B cell (primary cell): ENCODE measurements at regions not wholly inside any gene's neighbourhood (a gene's known extent, or its start where the extent isn't known, plus 50 kb on each side); places are given as distances from the start of the nearest gene placed in this dataset.

Source experiments
- ATAC-seq: fragments of 200-7000 bp; cut with Tn5 transposase; one replicate; pipeline ENCODE4 v1.10.0; 2021; ENCODE audit warnings: low read depth, mild to moderate bottlenecking, moderate number of reproducible peaks, moderate library complexity
- CTCF ChIA-PET: fragments of 350-600 bp; sonication (Branson Sonifier 250); formaldehyde crosslinking; loops from one replicate; lab custom pipeline; 2021; ENCODE audit warnings: antibody characterized with exemption, inconsistent platforms; lab: Charles Lee
- POLR2A ChIA-PET: fragments of 350-600 bp; sonication (Branson Sonifier 250); formaldehyde crosslinking; loops from one replicate; lab custom pipeline; 2021; ENCODE audit warnings: antibody characterized with exemption; lab: Charles Lee
- DNase-seq: peaks from one replicate; pipeline ENCODE4 v3.0.0; 2013
- H2AFZ ChIP-seq: 2 replicates; pipeline ENCODE4 v1.6.1; 2012; ENCODE audit warnings: mild to moderate bottlenecking, low read depth, low read length; ENCODE audit not compliant: insufficient read depth, poor library complexity, severe bottlenecking
- H3K27ac ChIP-seq, 2 donors: 1 replicate in 1 of 2; 2 replicates in 1 of 2; pipeline ENCODE4 v1.5.1; 2012 to 2013; ENCODE audit warnings: low read length in 2 of 2, mild to moderate bottlenecking in 2 of 2, moderate library complexity in 1 of 2
- H3K27me3 ChIP-seq, 4 experiments: fragments of 200-600 bp in 1 of 4; sonication (generic) in 1 of 4; replicated peaks in 1 of 4; 1 replicate in 2 of 4; 2 replicates in 2 of 4; pipeline versions ENCODE4 v1.6.1 to v1.7.0; 2013 to 2016; ENCODE audit warnings: low read length in 3 of 4, mild to moderate bottlenecking in 2 of 4, mixed read lengths in 1 of 4, moderate library complexity in 1 of 4; ENCODE audit not compliant: insufficient read depth in 4 of 4, control insufficient read depth in 3 of 4; ENCODE audit errors: control extremely low read depth in 1 of 4
- H3K36me3 ChIP-seq, 2 experiments: replicated peaks in 1 of 2; 1 replicate in 1 of 2; 2 replicates in 1 of 2; pipeline versions ENCODE4 v1.6.1 to v1.7.1; 2013; ENCODE audit warnings: low read length in 1 of 2; ENCODE audit not compliant: insufficient read depth in 2 of 2, control insufficient read depth in 1 of 2; ENCODE audit errors: control extremely low read depth in 1 of 2, extremely low read depth in 1 of 2
- H3K4me1 ChIP-seq, 2 donors: fragments of 200-600 bp in 1 of 2; sonication (generic) in 1 of 2; 1 replicate in 1 of 2; 2 replicates in 1 of 2; pipeline versions ENCODE4 v1.5.1 to v1.6.1; 2013 to 2017; ENCODE audit warnings: low read length in 2 of 2; ENCODE audit not compliant: control insufficient read depth in 2 of 2, insufficient read depth in 2 of 2
- H3K4me2 ChIP-seq: replicated peaks from 2 replicates; pipeline ENCODE3; 2012; ENCODE audit warnings: mild to moderate bottlenecking, low read depth, low read length; ENCODE audit not compliant: poor library complexity, severe bottlenecking
- H3K4me3 ChIP-seq, 5 experiments: fragments of 200-600 bp in 1 of 5; sonication (generic) in 1 of 5; 1 replicate in 3 of 5; 2 replicates in 2 of 5; pipeline versions ENCODE4 v1.5.1 to v1.7.0; 2011 to 2016; ENCODE audit warnings: low read length in 4 of 5, mild to moderate bottlenecking in 4 of 5, low read depth in 2 of 5, control low read depth in 1 of 5, moderate library complexity in 1 of 5; ENCODE audit not compliant: insufficient read depth in 1 of 5; ENCODE audit errors: control extremely low read depth in 1 of 5, extremely low read depth in 1 of 5
- H3K79me2 ChIP-seq: fragments of 200-600 bp; sonication (generic); one replicate; pipeline ENCODE4 v1.6.0; 2016; ENCODE audit warnings: low read length; ENCODE audit not compliant: control insufficient read depth, insufficient read depth
- H3K9ac ChIP-seq: fragments of 200-600 bp; sonication (generic); 2 replicates; pipeline ENCODE4 v1.6.1; 2017; ENCODE audit warnings: mild to moderate bottlenecking, low read length, moderate library complexity
- H3K9me3 ChIP-seq, 3 donors: one replicate each; pipeline versions ENCODE4 v1.6.1 to v1.7.1; 2013; ENCODE audit warnings: low read length in 2 of 3; ENCODE audit not compliant: control insufficient read depth in 2 of 3, insufficient read depth in 1 of 3; ENCODE audit errors: control extremely low read depth in 1 of 3
- H4K20me1 ChIP-seq: 2 replicates; pipeline ENCODE4 v1.6.0; 2012; ENCODE audit warnings: mild to moderate bottlenecking, low read length; ENCODE audit not compliant: insufficient read depth, control insufficient read depth, poor library complexity, severe bottlenecking
- H3K27ac Mint-ChIP-seq: one replicate; pipeline ENCODE4 v1.8.0; 2021; ENCODE audit warnings: mixed read lengths
- H3K27me3 Mint-ChIP-seq: one replicate; pipeline ENCODE4 v1.8.0; 2021; ENCODE audit warnings: mixed read lengths
- H3K4me1 Mint-ChIP-seq: one replicate; pipeline ENCODE4 v1.8.0; 2021; ENCODE audit warnings: mixed read lengths
- H3K4me3 Mint-ChIP-seq: one replicate; pipeline ENCODE4 v1.8.0; 2021; ENCODE audit warnings: mixed read lengths
- H3K9me3 Mint-ChIP-seq: one replicate; pipeline ENCODE4 v1.8.0; 2022; ENCODE audit warnings: mixed read lengths; ENCODE audit not compliant: insufficient read depth
- CTCF ChIP-seq: fragments of 200-600 bp; IDR thresholded peaks from one replicate; pipeline ENCODE4 v1.8.0; 2022; ENCODE audit warnings: antibody characterized with exemption, mild to moderate bottlenecking
- EZH2 ChIP-seq: IDR thresholded peaks from 2 replicates; pipeline ENCODE4 v1.6.1; 2012; ENCODE audit warnings: borderline replicate concordance, low read depth, mild to moderate bottlenecking, moderate library complexity, low read length; ENCODE audit not compliant: insufficient read depth, poor library complexity, severe bottlenecking
- WGBS: methylation state at CpG from one replicate; pipeline ENCODE4 v1.1.5; 2013; ENCODE audit warnings: missing lambda C conversion rate; ENCODE audit not compliant: insufficient coverage; 5-methylcytosine and 5-hydroxymethylcytosine counted together
- intact Hi-C: fragments of 100-400 bp; cut with micrococcal nuclease; formaldehyde crosslinking; loops from one replicate; pipeline ENCODE4 v1.10.0; 2022

DNA sequence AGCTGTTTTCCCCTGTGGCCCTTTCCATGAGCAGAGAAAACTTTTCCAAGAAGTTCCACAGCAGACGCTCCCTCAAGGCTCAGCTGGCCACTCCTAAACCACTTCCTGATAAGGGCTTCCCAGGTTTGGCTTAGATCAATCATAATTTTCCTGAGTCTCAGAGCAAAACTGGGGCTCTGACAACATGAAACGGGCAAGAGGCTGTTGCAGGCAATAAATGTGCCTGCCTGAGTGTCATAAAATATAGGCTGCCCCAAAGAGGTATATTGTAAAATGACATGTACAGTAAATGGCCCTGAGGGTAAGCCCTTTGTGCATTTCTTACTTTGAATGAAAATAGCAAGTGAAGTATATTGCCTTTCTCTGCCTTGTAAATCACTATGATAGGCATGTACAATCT is 105.6 kb upstream of the UXS1 start:
- no peak overlapping the region for H3K4me3 Mint-ChIP-seq
- intact Hi-C loops = no loop called here
- Histone ChIP-seq H3K9ac (no peak overlapping the region), H3K4me2 (no peak overlapping the region), H2AFZ (no peak overlapping the region), H3K4me3 (no peak overlapping the region), H4K20me1 (no peaks in the 10 kb centered on the region), H3K36me3 (no peaks in the 10 kb centered on the region), H3K79me2 (no peaks in the 10 kb centered on the region), H3K27me3 (peaks cover 0 to 3% (median 0%) of the 10 kb centered on the region in 4 experiments), H3K4me1 (no peaks in the 10 kb centered on the region), H3K27ac (no peak overlapping the region), H3K9me3 (no peaks in the 10 kb centered on the region)
- DNase-seq (no peak), ATAC-seq (no peak)
- 50% methylated on average over 1 of the region's 2 CpGs for WGBS
- CTCF ChIA-PET = no interaction called here
- H3K27ac Mint-ChIP-seq = no peak overlapping the region
- no peaks in the 10 kb centered on the region for H3K9me3 Mint-ChIP-seq
- H3K4me1 Mint-ChIP-seq = no peaks in the 10 kb centered on the region
- POLR2A ChIA-PET = no interaction called here
- TF ChIP-seq CTCF (no peak), EZH2 (no peak)
- H3K27me3 Mint-ChIP-seq = peaks cover 10% of the 10 kb centered on the region

DNA sequence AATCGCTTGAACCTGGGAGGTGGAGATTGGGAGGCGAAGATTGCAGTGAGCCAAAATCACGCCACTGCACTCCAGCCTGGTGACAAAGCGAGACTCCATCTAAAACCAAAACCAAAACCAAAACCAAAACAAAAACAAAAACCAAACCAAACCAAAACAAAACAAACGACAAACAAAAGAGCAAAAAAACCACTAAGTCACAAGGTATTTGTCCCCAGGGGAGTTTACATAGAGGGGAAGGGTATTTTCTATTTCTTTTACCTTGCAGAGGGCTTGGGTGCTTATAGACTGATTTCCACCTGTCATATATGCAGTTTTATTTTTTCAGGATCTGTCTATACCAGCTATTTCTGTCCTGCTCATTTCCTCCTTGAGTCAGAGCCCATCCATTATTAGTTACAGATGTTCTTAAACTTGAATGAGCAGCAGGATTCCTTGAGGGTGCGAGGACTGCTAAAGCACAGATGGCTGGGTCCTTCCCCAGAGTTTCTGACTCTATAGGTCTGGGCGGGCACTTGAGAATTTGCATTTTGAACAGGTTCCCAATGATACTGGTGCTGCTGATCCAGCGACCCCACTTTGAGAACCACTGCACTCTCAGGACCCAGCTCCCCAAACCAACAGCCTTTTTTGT is 102.2 kb upstream of the UXS1 start:
- Histone ChIP-seq H3K4me3 (no peak overlapping the region), H3K9ac (no peak overlapping the region), H3K9me3 (no peaks in the 10 kb centered on the region), H3K79me2 (no peaks in the 10 kb centered on the region), H3K4me2 (no peak overlapping the region), H3K27me3 (peaks cover 0 to 3% (median 0%) of the 10 kb centered on the region in 4 experiments), H4K20me1 (no peaks in the 10 kb centered on the region), H3K27ac (no peak overlapping the region), H3K36me3 (no peaks in the 10 kb centered on the region), H2AFZ (no peak overlapping the region), H3K4me1 (no peaks in the 10 kb centered on the region)
- CTCF ChIA-PET = no interaction called here
- Mint-ChIP-seq H3K4me1 (no peaks in the 10 kb centered on the region), H3K27me3 (peaks cover 10% of the 10 kb centered on the region), H3K9me3 (no peaks in the 10 kb centered on the region), H3K27ac (no peak overlapping the region), H3K4me3 (no peak overlapping the region)
- ATAC-seq (no peak), DNase-seq (no peak)
- TF ChIP-seq EZH2 = no peak
- no peak for TF ChIP-seq CTCF
- intact Hi-C loops = no loop called here
- WGBS = 98% methylated on average over 4 of the region's 8 CpGs
- POLR2A ChIA-PET = no interaction called here
